ENCODE measurements at regions not wholly inside any gene's neighbourhood (a gene's known extent, or its start where the extent isn't known, plus 50 kb on each side); places are given as distances from the start of the nearest gene placed in this dataset.

DNA sequence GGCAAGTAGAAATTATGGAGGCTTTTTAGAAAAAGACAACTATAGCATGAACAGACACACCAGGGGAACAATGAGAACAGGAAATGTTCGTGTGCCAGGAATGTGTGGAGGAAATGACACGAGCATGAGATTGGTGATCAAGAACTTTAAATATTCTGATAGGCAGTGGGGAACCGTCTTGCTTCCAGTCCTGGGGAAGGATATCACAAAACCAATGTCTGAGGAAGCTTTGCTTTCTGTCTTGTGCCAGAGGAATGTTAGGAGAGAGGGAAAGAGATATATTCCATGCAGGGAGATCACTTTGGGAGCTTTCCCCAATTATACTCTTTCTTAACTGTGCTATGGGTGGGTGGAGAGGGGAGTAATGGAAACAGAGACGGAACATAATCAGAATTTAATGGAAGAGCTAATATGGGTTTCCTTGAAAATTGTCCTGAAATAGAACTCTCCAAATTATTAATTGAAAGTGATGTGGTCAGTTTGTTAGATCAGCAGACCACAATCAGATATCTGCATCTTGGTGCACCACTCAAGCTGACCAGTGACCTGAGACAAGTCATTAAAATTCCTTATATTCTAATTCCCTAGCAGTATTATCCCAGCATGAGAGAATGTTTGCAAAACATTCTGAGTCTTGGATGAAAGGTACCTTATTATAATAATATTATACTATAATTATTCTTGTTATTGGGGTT, 178.2 kb downstream of the SOX4 start:
- TF ChIP-seq SMC3 (IDR thresholded peaks at IDR 0.05) (no peak), MYC (IDR thresholded peaks at IDR 0.05; ENCODE audit: borderline replicate concordance, low read length) (no peak), CEBPB (IDR thresholded peaks at IDR 0.05) (no peak), CBX8 (IDR thresholded peaks at IDR 0.05) (no peak), POLR2A (IDR thresholded peaks at IDR 0.05; ENCODE audit: low read length) (no peak), EP300 (IDR thresholded peaks at IDR 0.05) (no peak), CHD2 (IDR thresholded peaks at IDR 0.05; ENCODE audit: low read length, partially characterized antibody) (no peak), BHLHE40 (IDR thresholded peaks at IDR 0.05; ENCODE audit: low read depth, low read length) (no peak), RCOR1 (IDR thresholded peaks at IDR 0.05; ENCODE audit: low read depth, low read length) (no peak), KDM1A (IDR thresholded peaks at IDR 0.05; ENCODE audit: low read depth) (no peak)
- TF ChIP-seq, protein P1, sequence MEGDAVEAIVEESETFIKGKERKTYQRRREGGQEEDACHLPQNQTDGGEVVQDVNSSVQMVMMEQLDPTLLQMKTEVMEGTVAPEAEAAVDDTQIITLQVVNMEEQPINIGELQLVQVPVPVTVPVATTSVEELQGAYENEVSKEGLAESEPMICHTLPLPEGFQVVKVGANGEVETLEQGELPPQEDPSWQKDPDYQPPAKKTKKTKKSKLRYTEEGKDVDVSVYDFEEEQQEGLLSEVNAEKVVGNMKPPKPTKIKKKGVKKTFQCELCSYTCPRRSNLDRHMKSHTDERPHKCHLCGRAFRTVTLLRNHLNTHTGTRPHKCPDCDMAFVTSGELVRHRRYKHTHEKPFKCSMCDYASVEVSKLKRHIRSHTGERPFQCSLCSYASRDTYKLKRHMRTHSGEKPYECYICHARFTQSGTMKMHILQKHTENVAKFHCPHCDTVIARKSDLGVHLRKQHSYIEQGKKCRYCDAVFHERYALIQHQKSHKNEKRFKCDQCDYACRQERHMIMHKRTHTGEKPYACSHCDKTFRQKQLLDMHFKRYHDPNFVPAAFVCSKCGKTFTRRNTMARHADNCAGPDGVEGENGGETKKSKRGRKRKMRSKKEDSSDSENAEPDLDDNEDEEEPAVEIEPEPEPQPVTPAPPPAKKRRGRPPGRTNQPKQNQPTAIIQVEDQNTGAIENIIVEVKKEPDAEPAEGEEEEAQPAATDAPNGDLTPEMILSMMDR (IDR thresholded peaks at IDR 0.05), result no peak
- TF ChIP-seq, protein P2, sequence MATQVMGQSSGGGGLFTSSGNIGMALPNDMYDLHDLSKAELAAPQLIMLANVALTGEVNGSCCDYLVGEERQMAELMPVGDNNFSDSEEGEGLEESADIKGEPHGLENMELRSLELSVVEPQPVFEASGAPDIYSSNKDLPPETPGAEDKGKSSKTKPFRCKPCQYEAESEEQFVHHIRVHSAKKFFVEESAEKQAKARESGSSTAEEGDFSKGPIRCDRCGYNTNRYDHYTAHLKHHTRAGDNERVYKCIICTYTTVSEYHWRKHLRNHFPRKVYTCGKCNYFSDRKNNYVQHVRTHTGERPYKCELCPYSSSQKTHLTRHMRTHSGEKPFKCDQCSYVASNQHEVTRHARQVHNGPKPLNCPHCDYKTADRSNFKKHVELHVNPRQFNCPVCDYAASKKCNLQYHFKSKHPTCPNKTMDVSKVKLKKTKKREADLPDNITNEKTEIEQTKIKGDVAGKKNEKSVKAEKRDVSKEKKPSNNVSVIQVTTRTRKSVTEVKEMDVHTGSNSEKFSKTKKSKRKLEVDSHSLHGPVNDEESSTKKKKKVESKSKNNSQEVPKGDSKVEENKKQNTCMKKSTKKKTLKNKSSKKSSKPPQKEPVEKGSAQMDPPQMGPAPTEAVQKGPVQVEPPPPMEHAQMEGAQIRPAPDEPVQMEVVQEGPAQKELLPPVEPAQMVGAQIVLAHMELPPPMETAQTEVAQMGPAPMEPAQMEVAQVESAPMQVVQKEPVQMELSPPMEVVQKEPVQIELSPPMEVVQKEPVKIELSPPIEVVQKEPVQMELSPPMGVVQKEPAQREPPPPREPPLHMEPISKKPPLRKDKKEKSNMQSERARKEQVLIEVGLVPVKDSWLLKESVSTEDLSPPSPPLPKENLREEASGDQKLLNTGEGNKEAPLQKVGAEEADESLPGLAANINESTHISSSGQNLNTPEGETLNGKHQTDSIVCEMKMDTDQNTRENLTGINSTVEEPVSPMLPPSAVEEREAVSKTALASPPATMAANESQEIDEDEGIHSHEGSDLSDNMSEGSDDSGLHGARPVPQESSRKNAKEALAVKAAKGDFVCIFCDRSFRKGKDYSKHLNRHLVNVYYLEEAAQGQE (IDR thresholded peaks at IDR 0.05), result no peak
- TF ChIP-seq, protein P3, sequence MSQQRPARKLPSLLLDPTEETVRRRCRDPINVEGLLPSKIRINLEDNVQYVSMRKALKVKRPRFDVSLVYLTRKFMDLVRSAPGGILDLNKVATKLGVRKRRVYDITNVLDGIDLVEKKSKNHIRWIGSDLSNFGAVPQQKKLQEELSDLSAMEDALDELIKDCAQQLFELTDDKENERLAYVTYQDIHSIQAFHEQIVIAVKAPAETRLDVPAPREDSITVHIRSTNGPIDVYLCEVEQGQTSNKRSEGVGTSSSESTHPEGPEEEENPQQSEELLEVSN (IDR thresholded peaks at IDR 0.05; ENCODE audit: borderline replicate concordance, low read depth), result no peak
- TF ChIP-seq, protein P4, sequence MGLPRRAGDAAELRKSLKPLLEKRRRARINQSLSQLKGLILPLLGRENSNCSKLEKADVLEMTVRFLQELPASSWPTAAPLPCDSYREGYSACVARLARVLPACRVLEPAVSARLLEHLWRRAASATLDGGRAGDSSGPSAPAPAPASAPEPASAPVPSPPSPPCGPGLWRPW (IDR thresholded peaks at IDR 0.05), result no peak

Data from A549 (cell line).